HG02623 (cell line): ENCODE measurements at regions not wholly inside any gene's neighbourhood (a gene's known extent, or its start where the extent isn't known, plus 50 kb on each side); places are given as distances from the start of the nearest gene placed in this dataset.

Experiments used
- ATAC-seq: cut with Tn5 transposase; IDR thresholded peaks from one replicate; pipeline ENCODE4 v1.9.1; 2021; ENCODE audit warnings: moderate library complexity; ENCODE audit not compliant: unreplicated experiment

DNA sequence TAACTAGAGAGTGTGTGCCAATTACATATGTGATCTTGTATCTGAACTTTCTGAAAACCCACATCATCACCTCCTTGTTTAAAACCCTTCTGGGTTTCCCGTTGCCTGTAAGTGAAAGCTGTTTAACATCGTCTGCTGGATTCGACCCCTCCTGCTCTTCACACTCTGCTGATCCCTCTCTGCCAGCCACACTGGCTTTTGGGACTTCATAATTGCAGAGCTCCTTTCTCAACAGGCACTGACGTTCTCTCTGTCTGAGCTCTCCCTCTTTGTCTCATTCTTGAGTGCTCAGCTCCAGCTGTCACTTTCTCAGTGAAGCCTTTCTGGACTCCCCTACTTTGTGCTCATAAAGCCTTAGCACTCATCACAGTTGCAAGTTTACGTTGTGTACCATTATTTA lies 153.9 kb downstream of the CEP135 start:
- no peak for ATAC-seq

DNA sequence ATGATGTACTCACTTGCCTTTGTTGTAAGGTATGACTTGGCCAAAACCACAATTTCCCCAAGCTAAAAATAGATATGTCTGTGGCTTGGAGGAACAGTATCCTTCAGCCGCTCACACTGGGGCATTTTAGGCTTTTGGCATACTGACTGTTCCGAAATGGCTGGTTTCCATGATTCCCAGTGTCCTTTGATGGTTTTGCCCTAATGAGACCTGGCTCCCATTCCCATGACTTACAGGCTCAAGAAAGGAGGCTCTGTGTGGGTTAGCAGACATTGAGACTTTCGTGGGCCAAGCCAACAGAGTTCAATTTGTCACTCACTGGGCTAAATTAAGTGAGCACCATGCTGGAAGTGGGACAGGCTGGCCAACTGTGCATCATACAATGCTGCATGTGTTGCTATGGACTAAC lies 150.6 kb downstream of the CEP135 start:
- no peak for ATAC-seq

DNA sequence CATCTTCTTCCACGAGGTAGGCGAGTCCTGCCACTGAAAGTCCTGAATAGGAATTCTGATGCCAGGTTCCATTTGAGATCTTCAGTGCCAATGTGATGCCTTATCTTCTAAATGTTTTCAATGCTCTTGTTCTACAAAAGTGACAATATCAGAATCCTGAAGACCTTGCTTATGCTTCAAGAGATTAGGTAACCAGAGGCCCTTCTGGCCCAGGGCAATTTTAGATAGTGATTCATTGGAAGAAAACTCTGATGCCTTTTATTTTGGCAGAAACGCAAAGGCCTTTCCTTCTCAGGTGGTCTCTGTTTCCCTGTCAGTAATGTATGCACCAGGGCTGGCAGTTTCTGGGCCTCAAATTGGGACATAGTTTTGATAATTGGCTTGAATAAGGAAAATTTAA lies 144.8 kb downstream of the CEP135 start:
- ATAC-seq, result no peak

DNA sequence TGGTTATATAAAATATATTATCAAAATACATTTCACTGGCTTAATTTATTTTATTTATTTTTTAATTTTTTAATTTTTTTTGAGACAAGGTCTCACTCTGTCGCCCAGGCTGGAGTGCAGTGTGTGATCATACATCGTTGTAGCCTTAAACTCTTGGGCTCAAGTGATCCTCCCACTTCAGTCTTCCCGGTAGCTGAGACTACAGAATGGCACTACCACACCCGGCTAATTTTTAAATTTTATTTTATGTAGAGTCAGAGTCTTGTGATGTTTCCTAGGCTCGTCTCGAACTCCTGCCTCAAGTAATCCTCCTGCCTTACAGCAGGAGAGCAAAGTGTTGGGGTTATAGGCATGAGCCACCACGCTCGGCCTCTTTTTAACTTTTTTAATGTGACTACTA lies 143.8 kb downstream of the CEP135 start:
- ATAC-seq, result no peak

DNA sequence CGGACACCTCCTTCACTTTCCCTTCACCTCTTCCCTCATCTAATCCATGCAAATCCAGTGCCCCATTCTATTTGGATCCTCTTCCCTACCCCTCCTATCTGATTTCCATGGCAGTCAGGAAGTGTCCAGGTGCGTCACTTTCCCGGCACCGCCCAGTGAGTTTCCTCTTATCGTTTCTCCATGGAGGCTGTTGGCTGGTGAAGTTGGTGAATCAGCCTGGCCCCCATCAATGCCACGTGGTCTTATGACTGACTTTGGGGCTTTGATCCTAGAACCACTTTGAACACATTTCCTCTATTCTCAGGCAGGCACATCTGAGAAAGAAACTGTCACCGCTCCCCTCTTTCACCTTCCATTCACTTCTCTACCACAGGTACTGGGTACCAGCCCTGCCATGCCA lies 137.8 kb downstream of the CEP135 start:
- no peak for ATAC-seq

DNA sequence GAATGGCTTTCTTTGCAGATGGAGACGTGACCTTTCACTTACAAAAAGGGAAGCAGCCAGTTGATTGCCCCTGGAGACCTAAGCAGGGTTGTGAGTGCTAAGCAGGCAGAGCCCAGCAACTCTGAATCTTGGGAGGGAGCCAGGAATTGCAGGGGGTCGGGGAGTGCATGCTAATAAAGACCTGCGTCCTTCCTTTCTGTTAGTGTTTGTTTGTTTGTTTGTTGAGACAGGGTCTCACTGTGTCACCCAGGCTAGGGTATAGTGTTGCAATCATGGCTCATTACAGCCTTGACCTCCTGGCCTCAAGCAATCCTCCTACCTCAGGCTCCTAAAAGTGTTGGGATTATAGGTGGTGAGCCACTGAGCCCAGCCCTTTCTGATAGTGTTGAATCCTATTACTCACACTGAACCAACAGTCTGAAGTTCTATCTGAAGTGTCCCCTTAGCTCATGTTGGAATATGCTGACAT lies 137.4 kb downstream of the CEP135 start:
- no peak for ATAC-seq

DNA sequence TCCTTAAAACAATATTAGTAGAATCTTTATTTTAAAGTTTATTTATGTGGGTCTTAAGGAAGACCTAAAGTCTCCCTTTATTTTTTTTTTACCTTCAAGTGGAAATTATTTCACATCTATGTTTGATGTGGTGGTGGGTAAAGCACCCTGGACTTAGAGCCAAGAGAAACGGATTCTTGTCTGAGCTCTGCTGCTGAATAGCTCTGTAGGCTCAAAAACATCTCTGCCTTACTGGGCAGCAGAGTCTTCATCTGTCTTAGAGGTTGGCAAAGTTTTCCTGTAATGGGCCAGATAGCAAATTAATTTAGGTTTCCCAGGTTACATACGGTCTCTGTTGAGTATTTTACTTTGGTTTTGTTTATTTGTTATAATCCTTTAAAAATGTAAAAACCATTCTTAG lies 136.5 kb downstream of the CEP135 start:
- no peak for ATAC-seq

DNA sequence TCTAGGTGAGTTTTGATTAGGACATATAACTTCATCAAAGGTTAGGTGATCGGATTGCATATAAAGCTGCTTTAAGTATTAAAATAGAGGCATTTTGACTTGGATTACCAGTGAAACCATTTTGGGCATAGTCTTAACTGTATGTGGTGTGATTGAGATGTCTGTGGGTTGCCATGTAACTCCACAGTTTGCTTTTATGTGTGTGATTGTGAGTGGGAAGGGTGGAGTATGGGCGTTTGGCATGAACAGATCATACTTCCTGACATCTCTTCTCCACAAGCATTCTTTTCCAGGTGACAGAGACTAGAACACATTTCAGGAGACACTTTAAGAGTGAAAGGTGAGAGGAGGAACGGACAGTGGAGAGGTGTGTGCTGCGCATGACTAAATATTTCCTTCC lies 136.1 kb downstream of the CEP135 start:
- ATAC-seq, result no peak
